Epithelial cell of esophagus (primary cell): ENCODE measurements at regions not wholly inside any gene's neighbourhood (a gene's known extent, or its start where the extent isn't known, plus 50 kb on each side); places are given as distances from the start of the nearest gene placed in this dataset.

Source experiments
- DNase-seq: peaks from one replicate; pipeline ENCODE4 v3.0.0; 2010; ENCODE audit warnings: low read depth
- H3K4me3 ChIP-seq: 2 replicates; pipeline ENCODE4 v1.5.1; 2011; ENCODE audit warnings: mild to moderate bottlenecking, low read length, control low read depth
- CTCF ChIP-seq: IDR thresholded peaks from 2 replicates; pipeline ENCODE4 v1.5.1; 2011; ENCODE audit warnings: low read depth, mild to moderate bottlenecking, low read length, control low read depth, inconsistent platforms; ENCODE audit not compliant: insufficient read depth; ENCODE audit errors: missing control alignments

GRCh38 chr9:87193925-87194868, 246.9 kb upstream of the GAS1 start:
- H3K4me3 ChIP-seq, result no peak overlapping the region
- TF ChIP-seq CTCF, result no peak
- peak; percentile 88 for DNase-seq

- no peak for TF ChIP-seq CTCF
- peak; percentile 40 for DNase-seq
- H3K4me3 ChIP-seq, result no peak overlapping the region
Observed at GRCh38 chr9:87195306-87195705, 248.0 kb upstream of the GAS1 start.

GRCh38 chr9:87197349-87198130, 250.2 kb upstream of the GAS1 start:
- no peak for TF ChIP-seq CTCF
- peak; percentile 54 for DNase-seq
- H3K4me3 ChIP-seq, result no peak overlapping the region

GRCh38 chr9:87198716-87199115, 251.4 kb upstream of the GAS1 start:
- TF ChIP-seq CTCF, result no peak
- peak; percentile 25 for DNase-seq
- no peak overlapping the region for H3K4me3 ChIP-seq

- H3K4me3 ChIP-seq, result no peak overlapping the region
- DNase-seq, result no peak
- no peak for TF ChIP-seq CTCF
Observed at GRCh38 chr9:87199278-87199677, 252.0 kb upstream of the GAS1 start.

GRCh38 chr9:87199782-87200181, 252.5 kb upstream of the GAS1 start:
- no peak for TF ChIP-seq CTCF
- no peak overlapping the region for H3K4me3 ChIP-seq
- DNase-seq, result no peak
